ENCODE measurements at regions not wholly inside any gene's neighbourhood (a gene's known extent, or its start where the extent isn't known, plus 50 kb on each side); places are given as distances from the start of the nearest gene placed in this dataset.

DNA sequence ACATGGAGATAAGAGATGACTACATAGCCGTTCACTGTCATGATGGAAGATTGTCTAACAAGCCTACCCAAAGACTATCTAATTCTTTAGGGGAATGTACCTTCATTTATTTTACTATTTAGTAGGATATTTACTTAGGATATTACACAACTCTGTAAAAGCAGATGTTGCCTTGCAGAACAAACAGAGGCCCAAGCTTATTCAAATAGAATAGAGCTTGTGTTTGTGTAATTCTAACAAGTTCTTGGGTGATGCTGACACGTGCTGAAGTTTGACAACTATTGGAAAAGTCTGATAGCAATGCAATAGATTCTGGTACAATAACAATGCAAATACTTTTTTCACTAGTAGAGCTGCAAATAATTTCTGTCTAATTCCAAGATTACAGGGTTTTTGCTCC, 447.6 kb downstream of the TOX3 start:
- no peaks in the 10 kb centered on the region for H3K9me3 ChIP-seq (ENCODE audit: low read depth)
- no peak overlapping the region for H3K4me3 ChIP-seq
- H3K27me3 ChIP-seq, result no peaks in the 10 kb centered on the region
- DNase-seq (ENCODE audit: low spot score), result no peak
- H3K79me2 ChIP-seq, result no peaks in the 10 kb centered on the region
- WGBS (ENCODE audit: low lambda C conversion rate, missing lambda C conversion rate), result 45% methylated on average over 2 of the region's 2 CpGs
- TF ChIP-seq EZH2phosphoT487 (IDR thresholded peaks at IDR 0.05; ENCODE audit: low read depth, severe bottlenecking, unreplicated experiment), result no peak
- TF ChIP-seq EZH2 (IDR thresholded peaks at IDR 0.05; ENCODE audit: borderline replicate concordance), result no peak
- TF ChIP-seq, protein P1, sequence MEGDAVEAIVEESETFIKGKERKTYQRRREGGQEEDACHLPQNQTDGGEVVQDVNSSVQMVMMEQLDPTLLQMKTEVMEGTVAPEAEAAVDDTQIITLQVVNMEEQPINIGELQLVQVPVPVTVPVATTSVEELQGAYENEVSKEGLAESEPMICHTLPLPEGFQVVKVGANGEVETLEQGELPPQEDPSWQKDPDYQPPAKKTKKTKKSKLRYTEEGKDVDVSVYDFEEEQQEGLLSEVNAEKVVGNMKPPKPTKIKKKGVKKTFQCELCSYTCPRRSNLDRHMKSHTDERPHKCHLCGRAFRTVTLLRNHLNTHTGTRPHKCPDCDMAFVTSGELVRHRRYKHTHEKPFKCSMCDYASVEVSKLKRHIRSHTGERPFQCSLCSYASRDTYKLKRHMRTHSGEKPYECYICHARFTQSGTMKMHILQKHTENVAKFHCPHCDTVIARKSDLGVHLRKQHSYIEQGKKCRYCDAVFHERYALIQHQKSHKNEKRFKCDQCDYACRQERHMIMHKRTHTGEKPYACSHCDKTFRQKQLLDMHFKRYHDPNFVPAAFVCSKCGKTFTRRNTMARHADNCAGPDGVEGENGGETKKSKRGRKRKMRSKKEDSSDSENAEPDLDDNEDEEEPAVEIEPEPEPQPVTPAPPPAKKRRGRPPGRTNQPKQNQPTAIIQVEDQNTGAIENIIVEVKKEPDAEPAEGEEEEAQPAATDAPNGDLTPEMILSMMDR (IDR thresholded peaks at IDR 0.05; ENCODE audit: poor library complexity), result no peak
- no peaks in the 10 kb centered on the region for H4K20me1 ChIP-seq (ENCODE audit: insufficient read depth, poor library complexity, severe bottlenecking)
- H2AFZ ChIP-seq, result no peak overlapping the region
- H3K27ac ChIP-seq, result no peak overlapping the region
- no peak overlapping the region for H3K4me2 ChIP-seq
- no peaks in the 10 kb centered on the region for H3K4me1 ChIP-seq (ENCODE audit: insufficient read depth)
- no peaks in the 10 kb centered on the region for H3K9me2 ChIP-seq (replicated peaks; ENCODE audit: insufficient read depth)
- no peaks in the 10 kb centered on the region for H3K36me3 ChIP-seq (replicated peaks; ENCODE audit: insufficient read depth, low read depth)

DNA sequence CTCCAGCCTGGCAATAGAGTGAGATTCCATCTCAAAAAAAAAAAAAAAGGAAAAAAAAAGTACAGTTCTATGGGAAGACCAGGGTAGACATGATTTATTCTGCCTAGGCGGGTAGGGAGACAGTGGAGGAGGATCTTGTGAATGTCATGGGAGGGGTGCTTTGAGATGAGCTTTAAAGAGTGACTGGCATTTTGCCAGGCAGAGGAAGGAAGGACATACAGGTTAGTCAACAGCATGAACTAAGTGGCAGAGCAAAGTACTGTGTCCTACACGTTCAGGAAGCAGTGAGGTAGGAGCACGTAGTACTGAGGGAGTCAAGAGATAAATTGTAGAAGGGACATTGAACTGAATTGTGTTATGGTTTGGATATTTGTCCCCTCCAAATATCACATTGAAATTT, 451.5 kb downstream of the TOX3 start:
- no peaks in the 10 kb centered on the region for H3K9me3 ChIP-seq (ENCODE audit: low read depth)
- no peaks in the 10 kb centered on the region for H3K79me2 ChIP-seq
- no peak overlapping the region for H3K4me2 ChIP-seq
- no peaks in the 10 kb centered on the region for H3K4me1 ChIP-seq (ENCODE audit: insufficient read depth)
- H3K27ac ChIP-seq, result no peak overlapping the region
- no peaks in the 10 kb centered on the region for H3K9me2 ChIP-seq (replicated peaks; ENCODE audit: insufficient read depth)
- no peak overlapping the region for H3K4me3 ChIP-seq
- no peak overlapping the region for H2AFZ ChIP-seq
- H4K20me1 ChIP-seq (ENCODE audit: insufficient read depth, poor library complexity, severe bottlenecking), result no peaks in the 10 kb centered on the region
- DNase-seq (ENCODE audit: low spot score), result no peak
- no peaks in the 10 kb centered on the region for H3K36me3 ChIP-seq (replicated peaks; ENCODE audit: insufficient read depth, low read depth)
- 84% methylated on average over 3 of the region's 3 CpGs for WGBS (ENCODE audit: low lambda C conversion rate, missing lambda C conversion rate)
- no peaks in the 10 kb centered on the region for H3K27me3 ChIP-seq
- no peak for TF ChIP-seq EZH2 (IDR thresholded peaks at IDR 0.05; ENCODE audit: borderline replicate concordance)
- TF ChIP-seq, protein P1 (IDR thresholded peaks at IDR 0.05; ENCODE audit: poor library complexity), result no peak
- no peak for TF ChIP-seq EZH2phosphoT487 (IDR thresholded peaks at IDR 0.05; ENCODE audit: low read depth, severe bottlenecking, unreplicated experiment)

DNA sequence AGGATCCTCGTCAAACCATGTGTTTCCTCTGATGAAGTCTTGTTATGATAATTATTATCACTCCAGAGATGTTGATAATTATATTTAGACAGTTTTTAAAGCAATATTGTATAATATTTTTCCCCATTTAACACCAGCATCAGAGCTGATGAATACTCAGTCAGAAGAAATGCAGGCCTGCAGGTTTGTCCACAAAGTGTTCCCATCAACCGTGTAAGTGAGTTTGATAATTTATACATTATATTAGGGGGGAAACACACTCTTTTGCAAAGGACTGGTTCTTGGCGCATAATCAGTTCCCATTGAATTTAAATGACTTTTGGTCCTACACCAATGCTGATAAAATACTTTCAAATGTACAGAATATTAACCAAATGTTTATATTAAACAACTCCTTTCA, 454.8 kb downstream of the TOX3 start:
- Histone ChIP-seq H3K36me3 (replicated peaks; ENCODE audit: insufficient read depth, low read depth) (no peaks in the 10 kb centered on the region), H2AFZ (no peak overlapping the region), H3K27ac (no peak overlapping the region), H3K9me2 (replicated peaks; ENCODE audit: insufficient read depth) (no peaks in the 10 kb centered on the region), H3K4me3 (no peak overlapping the region), H4K20me1 (ENCODE audit: insufficient read depth, poor library complexity, severe bottlenecking) (no peaks in the 10 kb centered on the region), H3K4me1 (ENCODE audit: insufficient read depth) (no peaks in the 10 kb centered on the region), H3K4me2 (no peak overlapping the region), H3K79me2 (no peaks in the 10 kb centered on the region), H3K27me3 (no peaks in the 10 kb centered on the region), H3K9me3 (ENCODE audit: low read depth) (no peaks in the 10 kb centered on the region)
- no peak for DNase-seq (ENCODE audit: low spot score)
- TF ChIP-seq EZH2 (IDR thresholded peaks at IDR 0.05; ENCODE audit: borderline replicate concordance) (no peak), EZH2phosphoT487 (IDR thresholded peaks at IDR 0.05; ENCODE audit: low read depth, severe bottlenecking, unreplicated experiment) (no peak)
- TF ChIP-seq, protein P1 (IDR thresholded peaks at IDR 0.05; ENCODE audit: poor library complexity), result no peak
- 96% methylated on average over 3 of the region's 3 CpGs for WGBS (ENCODE audit: low lambda C conversion rate, missing lambda C conversion rate)

DNA sequence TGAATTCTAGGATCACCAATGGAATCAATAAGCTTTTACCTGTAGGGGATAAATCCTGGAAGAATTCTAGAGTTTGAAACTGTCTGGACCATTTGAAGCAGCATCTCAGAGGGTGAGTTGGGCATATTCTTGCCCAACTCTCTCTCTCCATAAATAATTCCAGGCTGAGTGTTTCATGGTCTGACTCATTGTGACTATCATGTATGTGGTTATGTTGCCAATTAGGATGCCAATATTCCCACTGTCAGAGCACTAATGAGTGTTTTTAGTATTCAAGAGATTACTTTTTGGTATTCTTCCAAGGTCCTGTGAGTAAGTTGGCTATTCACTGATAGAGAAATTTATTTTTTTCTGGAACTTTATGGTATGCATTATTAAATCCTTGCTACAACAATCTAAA, 456.9 kb downstream of the TOX3 start:
- H2AFZ ChIP-seq, result no peak overlapping the region

More for the DNA sequence above, 456.9 kb downstream of the TOX3 start:
- no peaks in the 10 kb centered on the region for H3K36me3 ChIP-seq (replicated peaks; ENCODE audit: insufficient read depth, low read depth)
- no peaks in the 10 kb centered on the region for H4K20me1 ChIP-seq (ENCODE audit: insufficient read depth, poor library complexity, severe bottlenecking)
- H3K4me2 ChIP-seq, result no peak overlapping the region
- H3K9me2 ChIP-seq (replicated peaks; ENCODE audit: insufficient read depth), result no peaks in the 10 kb centered on the region
- H3K4me1 ChIP-seq (ENCODE audit: insufficient read depth), result no peaks in the 10 kb centered on the region
- no peaks in the 10 kb centered on the region for H3K27me3 ChIP-seq
- H3K79me2 ChIP-seq, result no peaks in the 10 kb centered on the region
- H3K27ac ChIP-seq, result no peak overlapping the region
- no peaks in the 10 kb centered on the region for H3K9me3 ChIP-seq (ENCODE audit: low read depth)
- no peak for DNase-seq (ENCODE audit: low spot score)
- TF ChIP-seq EZH2 (IDR thresholded peaks at IDR 0.05; ENCODE audit: borderline replicate concordance), result no peak
- no peak overlapping the region for H3K4me3 ChIP-seq
